IMR-90 (cell line): ENCODE measurements at regions not wholly inside any gene's neighbourhood (a gene's known extent, or its start where the extent isn't known, plus 50 kb on each side); places are given as distances from the start of the nearest gene placed in this dataset. TPM values are rescaled to one million over a fixed set of nuclear protein-coding genes. Genes with fewer than 3 reads are reported as not detected.

Experiments
- microRNA-seq, 2 experiments: library from miRNA; stranded (forward) in 1 of 2; unstranded in 1 of 2; fragments of 10-50 nt in 1 of 2; fragments of <30 nt in 1 of 2; gene quantifications in 1 of 2; microRNA quantifications in 1 of 2; one replicate each; pipeline versions ENCODE3 to v1.1.0; 2013 to 2020; ENCODE audit not compliant: insufficient read depth in 1 of 2, insufficient read length in 1 of 2, unreplicated experiment in 1 of 2
- small RNA-seq, 5 experiments: library from RNA; depleted of rRNA; stranded (forward); fragments of <200 nt; gene quantifications; one replicate each; pipeline ENCODE3, GENCODE V24; 2012

Small RNA genes lying in the stretch of these regions (microRNA-seq; reads per million reads assigned to microRNA genes)
- gene RF00394 (ENCODE audit: insufficient read depth, insufficient read length) = not detected

Small RNA genes lying in the stretch of these regions (small RNA-seq; reads per million reads assigned to genes)
- 0 reads per million in 5 experiments for gene RF00394
